ENCODE measurements at regions not wholly inside any gene's neighbourhood (a gene's known extent, or its start where the extent isn't known, plus 50 kb on each side); places are given as distances from the start of the nearest gene placed in this dataset.

GRCh38 chr1:238060061-238060460 lies 169.3 kb upstream of the ZP4 start:
- no peak for TF ChIP-seq MAX (IDR thresholded peaks at IDR 0.05)
- no peak for TF ChIP-seq RAD21 (conservative IDR thresholded peaks at IDR 0.05 in 1 of 2, IDR thresholded peaks at IDR 0.05 in 1 of 2)
- no peak for TF ChIP-seq PBX3 (IDR thresholded peaks at IDR 0.05)
- TF ChIP-seq CTCF (IDR thresholded peaks at IDR 0.05): no peak
- no peak for TF ChIP-seq REST (IDR thresholded peaks at IDR 0.05)
- no peak for TF ChIP-seq SMC3 (IDR thresholded peaks at IDR 0.05)
- TF ChIP-seq JUN (IDR thresholded peaks at IDR 0.05): no peak
- no peak for TF ChIP-seq RNF2 (IDR thresholded peaks at IDR 0.05; ENCODE audit: borderline replicate concordance, low read depth)
- no peak for TF ChIP-seq EHMT2 (IDR thresholded peaks at IDR 0.05; ENCODE audit: low read depth)
- no peak for TF ChIP-seq EP300 (IDR thresholded peaks at IDR 0.05)
- no peak for TF ChIP-seq KDM1A (IDR thresholded peaks at IDR 0.05; ENCODE audit: low read depth)
- TF ChIP-seq ELK1 (IDR thresholded peaks at IDR 0.05; ENCODE audit: low read depth, low read length): no peak
- TF ChIP-seq JUNB (IDR thresholded peaks at IDR 0.05): no peak
- TF ChIP-seq POLR2AphosphoS2 (conservative IDR thresholded peaks at IDR 0.05; ENCODE audit: low read length): no peak
